Skeletal muscle tissue (tissue), 3 donors: ENCODE measurements at regions not wholly inside any gene's neighbourhood (a gene's known extent, or its start where the extent isn't known, plus 50 kb on each side); places are given as distances from the start of the nearest gene placed in this dataset.
"Not testable (repeated sequence)": the region's sequence is repeated elsewhere in the genome, so short reads cannot be mapped to it uniquely, and the experiment has no call there.

ENCODE experiments used
- H3K27ac ChIP-seq: one replicate; pipeline ENCODE4 v1.7.0; 2013; ENCODE audit warnings: mild to moderate bottlenecking, low read depth, low read length, inconsistent platforms
- H3K27me3 ChIP-seq, 3 donors: one replicate each; pipeline ENCODE4 v1.7.0; 2013; ENCODE audit warnings: low read length in 3 of 3; ENCODE audit not compliant: control insufficient read depth in 3 of 3, insufficient read depth in 3 of 3
- H3K36me3 ChIP-seq, 3 donors: one replicate each; pipeline ENCODE4 v1.7.0; 2013; ENCODE audit warnings: low read length in 3 of 3; ENCODE audit not compliant: control insufficient read depth in 3 of 3, insufficient read depth in 3 of 3
- H3K4me1 ChIP-seq, 3 donors: one replicate each; pipeline ENCODE4 v1.7.0; 2013; ENCODE audit warnings: low read length in 3 of 3, mild to moderate bottlenecking in 3 of 3; ENCODE audit not compliant: control insufficient read depth in 3 of 3, insufficient read depth in 3 of 3
- H3K4me3 ChIP-seq, 3 donors: one replicate each; pipeline ENCODE4 v1.7.0; 2013; ENCODE audit warnings: low read length in 3 of 3
- H3K9ac ChIP-seq, 3 donors: one replicate each; pipeline ENCODE4 v1.7.0; 2013; ENCODE audit warnings: low read length in 3 of 3, mild to moderate bottlenecking in 3 of 3, moderate library complexity in 2 of 3, low read depth in 1 of 3
- H3K9me3 ChIP-seq, 3 donors: one replicate each; pipeline ENCODE4 v1.7.0; 2013; ENCODE audit warnings: low read length in 3 of 3; ENCODE audit not compliant: control insufficient read depth in 3 of 3
- donor health status: Osteomylitis.

GRCh38 chr10:125521721-125522680, 161.0 kb downstream of the TEX36 start:
- H3K36me3 ChIP-seq = no peaks in the 10 kb centered on the region
- no peak overlapping the region for H3K9ac ChIP-seq
- H3K4me3 ChIP-seq = no peak overlapping the region
- H3K27me3 ChIP-seq = no peaks in the 10 kb centered on the region
- no peaks in the 10 kb centered on the region for H3K9me3 ChIP-seq
- H3K27ac ChIP-seq = no peak overlapping the region
- H3K4me1 ChIP-seq = no peaks in the 10 kb centered on the region

GRCh38 chr10:125520968-125521367, 162.0 kb downstream of the TEX36 start:
- no peaks in the 10 kb centered on the region for H3K9me3 ChIP-seq
- no peaks in the 10 kb centered on the region for H3K36me3 ChIP-seq
- H3K9ac ChIP-seq = no peak overlapping the region
- no peaks in the 10 kb centered on the region for H3K4me1 ChIP-seq
- H3K4me3 ChIP-seq = no peak overlapping the region
- H3K27me3 ChIP-seq = no peaks in the 10 kb centered on the region
- H3K27ac ChIP-seq = no peak overlapping the region

DNA sequence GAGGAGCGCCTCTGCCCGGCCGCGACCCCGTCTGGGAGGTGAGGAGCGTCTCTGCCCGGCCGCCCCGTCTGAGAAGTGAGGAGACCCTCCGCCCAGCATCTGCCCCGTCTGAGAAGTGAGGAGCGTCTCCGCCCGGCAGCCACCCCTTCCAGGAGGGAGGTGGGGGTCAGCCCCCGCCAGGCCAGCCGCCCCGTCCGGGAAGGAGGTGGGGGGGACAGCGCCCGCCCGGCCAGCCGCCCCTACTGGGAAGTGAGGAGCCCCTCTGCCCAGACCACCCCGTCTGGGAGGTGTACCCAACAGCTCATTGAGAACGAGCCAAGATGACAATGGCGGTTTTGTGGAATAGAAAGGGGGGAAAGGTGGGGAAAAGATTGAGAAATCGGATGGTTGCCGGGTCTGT, 164.6 kb downstream of the TEX36 start:
- H3K9ac ChIP-seq, H3K27ac ChIP-seq, H3K36me3 ChIP-seq, H3K4me1 ChIP-seq, H3K9me3 ChIP-seq, H3K27me3 ChIP-seq, H3K4me3 ChIP-seq: not testable (repeated sequence)

GRCh38 chr10:125515571-125515970, 167.4 kb downstream of the TEX36 start:
- no peaks in the 10 kb centered on the region for H3K36me3 ChIP-seq
- no peak overlapping the region for H3K27ac ChIP-seq
- peaks cover 0 to 5% (median 3%) of the 10 kb centered on the region in 3 donors for H3K27me3 ChIP-seq
- no peak overlapping the region for H3K4me3 ChIP-seq
- H3K4me1 ChIP-seq = no peaks in the 10 kb centered on the region
- H3K9ac ChIP-seq = no peak overlapping the region
- H3K9me3 ChIP-seq = no peaks in the 10 kb centered on the region

DNA sequence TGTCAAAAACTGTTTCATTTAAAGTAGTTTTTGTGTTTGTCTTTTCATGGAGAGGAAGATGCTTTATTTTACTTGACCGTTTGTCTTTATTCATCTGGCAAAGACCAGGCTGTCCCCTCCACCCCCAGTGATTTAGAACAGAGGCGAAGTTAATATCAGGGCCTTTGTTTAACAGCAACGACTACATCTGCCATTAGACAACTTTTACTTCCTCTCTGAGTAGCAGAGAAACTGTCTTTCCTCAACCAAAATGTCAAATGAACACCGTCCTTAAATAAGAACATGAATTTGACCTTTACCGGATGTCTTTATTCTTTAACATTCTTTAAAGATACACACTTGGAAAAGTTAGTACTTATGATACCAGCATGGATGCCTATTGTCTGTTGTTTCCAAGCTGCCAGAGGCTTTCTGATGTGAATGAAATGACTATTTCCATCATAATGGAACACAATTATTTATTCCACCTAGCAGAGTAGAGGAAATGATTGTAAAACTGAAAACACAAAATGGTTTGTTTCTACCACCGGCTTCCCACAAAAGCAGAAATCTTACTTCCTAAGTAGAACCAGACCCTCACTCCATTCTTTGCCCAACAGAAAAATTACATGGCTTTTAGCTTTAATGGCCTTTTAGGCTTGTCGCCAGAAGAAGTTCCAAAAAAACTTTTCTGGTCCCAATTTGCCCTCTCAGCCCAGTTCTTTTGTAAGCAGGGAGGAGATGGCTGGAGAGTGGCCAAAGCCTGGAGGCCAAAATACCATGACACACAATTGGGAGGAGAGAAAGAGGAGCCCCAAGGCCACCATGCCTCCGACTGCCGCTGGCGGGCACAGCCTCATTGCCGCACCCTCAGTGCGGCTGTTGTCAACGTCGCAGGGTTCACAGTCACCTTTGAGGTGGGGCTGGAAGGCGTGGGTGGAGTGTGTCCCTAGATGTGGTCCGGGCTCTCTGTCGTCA, 168.5 kb downstream of the TEX36 start:
- Histone ChIP-seq H3K27ac (no peak overlapping the region), H3K4me1 (no peaks in the 10 kb centered on the region), H3K9ac (no peak overlapping the region), H3K9me3 (no peaks in the 10 kb centered on the region), H3K4me3 (no peak overlapping the region), H3K27me3 (peaks cover 0 to 5% (median 3%) of the 10 kb centered on the region in 3 donors), H3K36me3 (no peaks in the 10 kb centered on the region)

GRCh38 chr10:125513429-125514182, 169.4 kb downstream of the TEX36 start:
- Histone ChIP-seq H3K27me3 (peaks cover 0 to 5% (median 3%) of the 10 kb centered on the region in 3 donors), H3K4me3 (no peak overlapping the region), H3K36me3 (no peaks in the 10 kb centered on the region), H3K9me3 (no peaks in the 10 kb centered on the region), H3K27ac (no peak overlapping the region), H3K4me1 (no peaks in the 10 kb centered on the region), H3K9ac (no peak overlapping the region)

DNA sequence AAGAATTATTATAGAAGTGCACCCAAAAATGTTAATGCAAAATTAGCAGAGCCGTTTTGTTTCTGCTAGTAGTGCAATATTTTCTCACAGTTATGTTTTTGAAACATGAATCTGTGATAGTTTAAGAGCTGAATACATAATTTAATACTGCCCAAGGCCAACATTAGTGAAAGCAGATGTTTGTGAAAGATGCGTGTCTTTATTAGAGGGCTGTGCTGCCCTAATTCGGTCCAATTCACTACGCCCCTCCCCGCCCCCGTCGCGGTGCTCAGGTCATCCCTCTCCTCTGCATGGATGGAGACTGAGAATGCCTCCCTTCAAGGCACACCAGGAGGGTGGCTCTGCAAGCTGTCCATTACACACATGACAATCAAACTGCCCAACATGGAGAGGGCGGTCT, 172.0 kb downstream of the TEX36 start:
- H3K9ac ChIP-seq = no peak overlapping the region
- H3K36me3 ChIP-seq = no peaks in the 10 kb centered on the region
- H3K27ac ChIP-seq = no peak overlapping the region
- H3K4me3 ChIP-seq = no peak overlapping the region
- H3K9me3 ChIP-seq = no peaks in the 10 kb centered on the region
- peaks cover 0 to 8% (median 3%) of the 10 kb centered on the region in 3 donors for H3K27me3 ChIP-seq
- no peaks in the 10 kb centered on the region for H3K4me1 ChIP-seq

DNA sequence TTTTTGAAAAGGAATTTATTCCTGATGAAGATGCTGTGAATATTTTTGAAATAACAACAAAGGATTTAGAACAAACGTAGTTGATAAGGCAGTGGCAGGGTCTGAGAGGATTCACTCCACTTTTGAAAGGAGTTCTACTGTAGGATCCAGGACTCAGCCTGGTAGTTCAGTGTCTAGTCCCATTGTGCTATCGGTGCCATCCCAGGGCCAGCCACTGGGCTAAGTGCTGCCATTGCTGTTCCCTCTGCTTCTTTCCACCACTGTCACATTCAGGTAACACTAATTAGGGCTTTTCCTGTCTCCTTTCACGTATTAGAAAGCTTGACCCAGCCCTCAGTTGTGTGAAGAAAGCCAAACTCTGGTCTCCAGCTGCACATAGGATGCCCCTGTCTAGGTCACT, 177.3 kb downstream of the TEX36 start:
- no peaks in the 10 kb centered on the region for H3K36me3 ChIP-seq
- no peak overlapping the region for H3K4me3 ChIP-seq
- H3K27ac ChIP-seq = no peak overlapping the region
- H3K9ac ChIP-seq = no peak overlapping the region
- peaks cover 0 to 5% (median 0%) of the 10 kb centered on the region in 3 donors for H3K9me3 ChIP-seq
- H3K27me3 ChIP-seq = peaks cover 0 to 3% (median 3%) of the 10 kb centered on the region in 3 donors
- no peaks in the 10 kb centered on the region for H3K4me1 ChIP-seq

GRCh38 chr10:125502276-125502675, 180.7 kb downstream of the TEX36 start:
- Histone ChIP-seq H3K9me3 (peaks cover 0 to 5% (median 0%) of the 10 kb centered on the region in 3 donors), H3K27me3 (peaks cover 0 to 3% (median 0%) of the 10 kb centered on the region in 3 donors)

More at GRCh38 chr10:125502276-125502675, 180.7 kb downstream of the TEX36 start:
- no peak overlapping the region for H3K9ac ChIP-seq
- H3K27ac ChIP-seq = no peak overlapping the region
- H3K4me1 ChIP-seq = no peaks in the 10 kb centered on the region
- H3K36me3 ChIP-seq = no peaks in the 10 kb centered on the region
- H3K4me3 ChIP-seq = no peak overlapping the region
